Thyroid gland (tissue), 4 donors: ENCODE measurements at regions not wholly inside any gene's neighbourhood (a gene's known extent, or its start where the extent isn't known, plus 50 kb on each side); places are given as distances from the start of the nearest gene placed in this dataset.

Experiments used
- DNase-seq, 2 donors: peaks; one replicate each; pipeline ENCODE4 v3.0.0-alpha.2; 2019
- H3K27ac ChIP-seq, 3 donors: fragments of 200-600 bp; sonication (generic); 1 replicate in 2 of 3; 2 replicates in 1 of 3; pipeline ENCODE4 v1.5.1; 2016 to 2019; ENCODE audit warnings: mild to moderate bottlenecking in 1 of 3, moderate library complexity in 1 of 3
- H3K27me3 ChIP-seq: fragments of 200-600 bp; sonication (generic); one replicate; pipeline ENCODE4 v1.5.1; 2019
- H3K36me3 ChIP-seq, 2 donors: fragments of 200-600 bp; sonication (generic); one replicate each; pipeline ENCODE4 v1.5.1; 2016 to 2019
- H3K4me1 ChIP-seq, 2 donors: fragments of 200-600 bp; sonication (generic); one replicate each; pipeline ENCODE4 v1.5.1; 2017 to 2019
- H3K4me3 ChIP-seq, 3 donors: fragments of 200-600 bp; sonication (generic); replicated peaks in 1 of 3; 1 replicate in 2 of 3; 2 replicates in 1 of 3; pipeline ENCODE4 v1.5.1; 2016; ENCODE audit warnings: mild to moderate bottlenecking in 1 of 3
- H3K9me3 ChIP-seq: fragments of 200-600 bp; sonication (generic); one replicate; pipeline ENCODE4 v1.5.1; 2017
- CTCF ChIP-seq, 6 experiments: fragments of 200-600 bp in 3 of 6; fragments of 450-650 bp in 3 of 6; sonication (generic) in 3 of 6; IDR thresholded peaks; one replicate each; pipeline ENCODE4 v1.5.1; 2016 to 2019; ENCODE audit warnings: antibody characterized with exemption in 6 of 6, mild to moderate bottlenecking in 2 of 6, inconsistent platforms in 1 of 6, moderate library complexity in 1 of 6
- POLR2A ChIP-seq, 2 donors: fragments of 450-650 bp; IDR thresholded peaks; one replicate each; pipeline ENCODE4 v1.6.1; 2017; ENCODE audit warnings: antibody characterized with exemption in 2 of 2, mild to moderate bottlenecking in 2 of 2, moderate library complexity in 1 of 2
- WGBS, 2 donors: methylation state at CpG; one replicate each; pipeline ENCODE4 v1.1.5; 2017; 5-methylcytosine and 5-hydroxymethylcytosine counted together
- intact Hi-C: fragments of 100-400 bp; cut with DNase I; formaldehyde crosslinking; loops from one replicate; pipeline ENCODE4 v1.15.1; 2023

- intact Hi-C loops: no loop called here
- no peak for DNase-seq
- WGBS, 2 donors: 62 to 63% methylated on average over 4 of the region's 4 CpGs
- TF ChIP-seq CTCF (IDR thresholded peaks at IDR 0.05) (no peak), POLR2A (IDR thresholded peaks at IDR 0.05) (no peak)
- Histone ChIP-seq H3K4me3 (no peak overlapping the region), H3K27ac (no peak overlapping the region), H3K4me1 (no peaks in the 10 kb centered on the region), H3K9me3 (no peaks in the 10 kb centered on the region), H3K27me3 (no peaks in the 10 kb centered on the region), H3K36me3 (no peaks in the 10 kb centered on the region)
Measured at GRCh38 chr12:41866878-41867430, 277.7 kb downstream of the GXYLT1 start.

DNA sequence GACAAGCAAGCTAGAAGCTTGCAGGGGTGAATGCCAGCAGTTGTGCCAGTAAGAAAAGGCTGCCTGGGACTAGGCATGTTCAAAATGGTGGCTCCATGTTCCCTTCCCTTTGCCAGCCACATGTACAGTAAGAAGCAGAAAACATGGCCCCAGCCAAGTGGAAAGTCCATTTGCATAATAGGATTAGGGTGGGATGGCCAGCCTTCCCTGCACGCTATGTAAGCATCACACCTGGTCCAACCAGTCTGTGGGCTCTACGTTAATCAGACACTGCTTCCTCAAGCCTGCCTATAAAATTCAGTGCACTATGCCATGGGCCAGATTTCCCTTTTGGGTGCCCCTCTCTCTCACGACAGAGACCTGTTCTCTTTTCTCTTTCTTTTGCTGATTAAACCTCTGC lies 288.4 kb downstream of the GXYLT1 start:
- Histone ChIP-seq H3K4me3 (no peak overlapping the region), H3K27ac (no peak overlapping the region), H3K9me3 (no peaks in the 10 kb centered on the region), H3K27me3 (no peaks in the 10 kb centered on the region), H3K4me1 (no peaks in the 10 kb centered on the region), H3K36me3 (no peaks in the 10 kb centered on the region)
- intact Hi-C loops: no loop called here
- no peak for DNase-seq
- WGBS, 2 donors: 82 to 84% methylated on average over 3 of the region's 3 CpGs
- TF ChIP-seq CTCF (IDR thresholded peaks at IDR 0.05): no peak
- TF ChIP-seq POLR2A (IDR thresholded peaks at IDR 0.05): no peak

- no peaks in the 10 kb centered on the region for H3K36me3 ChIP-seq
- no peaks in the 10 kb centered on the region for H3K4me1 ChIP-seq
- H3K4me3 ChIP-seq: no peak overlapping the region
- intact Hi-C loops: no loop called here
- DNase-seq: no peak
- 64 to 73% methylated on average over 3 of the region's 3 CpGs for WGBS, 2 donors
- H3K9me3 ChIP-seq: no peaks in the 10 kb centered on the region
- TF ChIP-seq CTCF (IDR thresholded peaks at IDR 0.05): no peak
- no peak for TF ChIP-seq POLR2A (IDR thresholded peaks at IDR 0.05)
- no peak overlapping the region for H3K27ac ChIP-seq
- H3K27me3 ChIP-seq: no peaks in the 10 kb centered on the region
Measured at GRCh38 chr12:41850046-41850445, 294.6 kb downstream of the GXYLT1 start.

DNA sequence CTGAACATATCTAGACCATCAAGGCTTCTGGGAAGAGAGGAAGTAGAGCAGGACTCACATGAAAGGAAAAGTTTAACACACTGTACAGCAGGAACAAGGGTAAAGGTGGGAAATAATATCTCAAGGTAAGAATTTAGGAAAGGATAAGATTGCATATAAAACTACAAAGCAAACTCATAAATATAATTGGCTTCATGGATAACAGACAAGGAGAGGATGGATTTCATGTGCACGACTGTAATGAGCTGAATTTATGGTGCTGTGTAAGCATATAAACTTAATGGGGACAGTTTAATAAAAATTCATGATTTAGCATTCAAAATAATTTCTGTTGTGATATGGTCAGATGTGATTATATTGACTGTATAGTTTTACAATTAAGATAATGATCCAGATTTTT lies 298.0 kb downstream of the GXYLT1 start:
- no peak for DNase-seq
- H3K9me3 ChIP-seq: no peaks in the 10 kb centered on the region
- H3K4me3 ChIP-seq: no peak overlapping the region
- no peaks in the 10 kb centered on the region for H3K4me1 ChIP-seq
- intact Hi-C loops: no loop called here
- TF ChIP-seq CTCF (IDR thresholded peaks at IDR 0.05): no peak
- no peak for TF ChIP-seq POLR2A (IDR thresholded peaks at IDR 0.05)
- no peaks in the 10 kb centered on the region for H3K36me3 ChIP-seq
- no peaks in the 10 kb centered on the region for H3K27me3 ChIP-seq
- WGBS, 2 donors: 80 to 82% methylated on average over 1 of the region's 1 CpG
- no peak overlapping the region for H3K27ac ChIP-seq

DNA sequence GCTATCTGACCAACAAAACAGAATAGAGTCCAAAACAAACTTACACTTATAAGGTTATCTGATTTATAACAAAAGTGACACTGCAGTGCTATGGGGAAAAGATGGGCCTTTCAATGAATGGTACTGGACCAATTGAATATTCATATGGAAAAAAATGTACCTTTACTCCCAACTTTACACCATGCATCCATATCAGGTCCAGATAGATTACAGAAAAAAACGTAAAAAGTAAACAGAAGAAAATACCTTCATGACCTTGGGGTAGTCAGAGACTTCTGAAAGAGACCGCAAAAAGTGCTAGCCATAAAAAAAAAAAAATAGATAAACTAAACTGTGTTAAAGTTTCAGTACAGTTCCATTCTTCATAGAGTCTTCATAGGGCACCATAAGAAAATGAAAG lies 308.3 kb downstream of the GXYLT1 start:
- H3K27ac ChIP-seq: no peak overlapping the region
- no peaks in the 10 kb centered on the region for H3K4me1 ChIP-seq
- WGBS, 2 donors: 83 to 85% methylated on average over 2 of the region's 2 CpGs
- intact Hi-C loops: no loop called here
- TF ChIP-seq CTCF (IDR thresholded peaks at IDR 0.05): no peak
- no peak for TF ChIP-seq POLR2A (IDR thresholded peaks at IDR 0.05)
- no peaks in the 10 kb centered on the region for H3K27me3 ChIP-seq
- DNase-seq: no peak
- no peaks in the 10 kb centered on the region for H3K36me3 ChIP-seq
- H3K9me3 ChIP-seq: no peaks in the 10 kb centered on the region
- H3K4me3 ChIP-seq: no peak overlapping the region
